ENCODE measurements at regions not wholly inside any gene's neighbourhood (a gene's known extent, or its start where the extent isn't known, plus 50 kb on each side); places are given as distances from the start of the nearest gene placed in this dataset.

DNA sequence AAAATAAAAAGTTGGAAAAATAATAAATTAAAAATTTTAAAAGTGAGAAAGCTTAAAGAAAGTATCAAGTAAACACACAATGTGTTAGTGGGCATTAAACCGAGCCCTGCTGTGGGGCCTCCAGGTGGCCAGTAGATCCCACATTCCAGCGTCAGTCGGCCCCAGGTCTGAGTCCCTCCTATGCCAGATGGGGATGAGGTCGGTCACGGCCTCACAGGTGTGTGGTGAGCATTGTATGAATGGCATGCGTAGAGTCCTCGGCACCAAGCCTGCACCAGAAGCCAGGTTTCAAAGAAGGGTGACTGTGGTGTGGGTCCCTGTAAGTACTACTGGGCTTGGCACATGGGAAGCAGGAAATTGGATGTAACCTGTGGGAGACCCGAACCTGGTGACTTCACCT is 75.6 kb upstream of the MSX1 start:
- intact Hi-C loops (cut with micrococcal nuclease) (no loop called here), in situ Hi-C loops (cut with MboI) (no loop called here)
- H3K79me2 ChIP-seq (ENCODE audit: control insufficient read depth, insufficient read depth, low read length), result no peaks in the 10 kb centered on the region
- 1% methylated on average over 8 of the region's 8 CpGs for WGBS (ENCODE audit: insufficient coverage, low coverage, missing lambda C conversion rate)
- TF ChIP-seq, protein P1, sequence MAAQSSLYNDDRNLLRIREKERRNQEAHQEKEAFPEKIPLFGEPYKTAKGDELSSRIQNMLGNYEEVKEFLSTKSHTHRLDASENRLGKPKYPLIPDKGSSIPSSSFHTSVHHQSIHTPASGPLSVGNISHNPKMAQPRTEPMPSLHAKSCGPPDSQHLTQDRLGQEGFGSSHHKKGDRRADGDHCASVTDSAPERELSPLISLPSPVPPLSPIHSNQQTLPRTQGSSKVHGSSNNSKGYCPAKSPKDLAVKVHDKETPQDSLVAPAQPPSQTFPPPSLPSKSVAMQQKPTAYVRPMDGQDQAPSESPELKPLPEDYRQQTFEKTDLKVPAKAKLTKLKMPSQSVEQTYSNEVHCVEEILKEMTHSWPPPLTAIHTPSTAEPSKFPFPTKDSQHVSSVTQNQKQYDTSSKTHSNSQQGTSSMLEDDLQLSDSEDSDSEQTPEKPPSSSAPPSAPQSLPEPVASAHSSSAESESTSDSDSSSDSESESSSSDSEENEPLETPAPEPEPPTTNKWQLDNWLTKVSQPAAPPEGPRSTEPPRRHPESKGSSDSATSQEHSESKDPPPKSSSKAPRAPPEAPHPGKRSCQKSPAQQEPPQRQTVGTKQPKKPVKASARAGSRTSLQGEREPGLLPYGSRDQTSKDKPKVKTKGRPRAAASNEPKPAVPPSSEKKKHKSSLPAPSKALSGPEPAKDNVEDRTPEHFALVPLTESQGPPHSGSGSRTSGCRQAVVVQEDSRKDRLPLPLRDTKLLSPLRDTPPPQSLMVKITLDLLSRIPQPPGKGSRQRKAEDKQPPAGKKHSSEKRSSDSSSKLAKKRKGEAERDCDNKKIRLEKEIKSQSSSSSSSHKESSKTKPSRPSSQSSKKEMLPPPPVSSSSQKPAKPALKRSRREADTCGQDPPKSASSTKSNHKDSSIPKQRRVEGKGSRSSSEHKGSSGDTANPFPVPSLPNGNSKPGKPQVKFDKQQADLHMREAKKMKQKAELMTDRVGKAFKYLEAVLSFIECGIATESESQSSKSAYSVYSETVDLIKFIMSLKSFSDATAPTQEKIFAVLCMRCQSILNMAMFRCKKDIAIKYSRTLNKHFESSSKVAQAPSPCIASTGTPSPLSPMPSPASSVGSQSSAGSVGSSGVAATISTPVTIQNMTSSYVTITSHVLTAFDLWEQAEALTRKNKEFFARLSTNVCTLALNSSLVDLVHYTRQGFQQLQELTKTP (IDR thresholded peaks at IDR 0.05; ENCODE audit: low read depth in 1 of 2, partially characterized antibody in 2 of 2), result no peak
- TF ChIP-seq KHSRP (IDR thresholded peaks at IDR 0.05) (no peak), EP300 (IDR thresholded peaks at IDR 0.05; ENCODE audit: low read length) (no peak), EGR1 (conservative IDR thresholded peaks at IDR 0.05) (no peak), FUS (optimal IDR thresholded peaks at IDR 0.05; ENCODE audit: low read depth, low read length) (no peak)
- TF ChIP-seq, protein P2, sequence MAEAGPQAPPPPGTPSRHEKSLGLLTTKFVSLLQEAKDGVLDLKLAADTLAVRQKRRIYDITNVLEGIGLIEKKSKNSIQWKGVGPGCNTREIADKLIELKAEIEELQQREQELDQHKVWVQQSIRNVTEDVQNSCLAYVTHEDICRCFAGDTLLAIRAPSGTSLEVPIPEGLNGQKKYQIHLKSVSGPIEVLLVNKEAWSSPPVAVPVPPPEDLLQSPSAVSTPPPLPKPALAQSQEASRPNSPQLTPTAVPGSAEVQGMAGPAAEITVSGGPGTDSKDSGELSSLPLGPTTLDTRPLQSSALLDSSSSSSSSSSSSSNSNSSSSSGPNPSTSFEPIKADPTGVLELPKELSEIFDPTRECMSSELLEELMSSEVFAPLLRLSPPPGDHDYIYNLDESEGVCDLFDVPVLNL (CRISPR knock-in tag; IDR thresholded peaks at IDR 0.05; ENCODE audit: low read depth), result no peak
- TF ChIP-seq, protein P3, sequence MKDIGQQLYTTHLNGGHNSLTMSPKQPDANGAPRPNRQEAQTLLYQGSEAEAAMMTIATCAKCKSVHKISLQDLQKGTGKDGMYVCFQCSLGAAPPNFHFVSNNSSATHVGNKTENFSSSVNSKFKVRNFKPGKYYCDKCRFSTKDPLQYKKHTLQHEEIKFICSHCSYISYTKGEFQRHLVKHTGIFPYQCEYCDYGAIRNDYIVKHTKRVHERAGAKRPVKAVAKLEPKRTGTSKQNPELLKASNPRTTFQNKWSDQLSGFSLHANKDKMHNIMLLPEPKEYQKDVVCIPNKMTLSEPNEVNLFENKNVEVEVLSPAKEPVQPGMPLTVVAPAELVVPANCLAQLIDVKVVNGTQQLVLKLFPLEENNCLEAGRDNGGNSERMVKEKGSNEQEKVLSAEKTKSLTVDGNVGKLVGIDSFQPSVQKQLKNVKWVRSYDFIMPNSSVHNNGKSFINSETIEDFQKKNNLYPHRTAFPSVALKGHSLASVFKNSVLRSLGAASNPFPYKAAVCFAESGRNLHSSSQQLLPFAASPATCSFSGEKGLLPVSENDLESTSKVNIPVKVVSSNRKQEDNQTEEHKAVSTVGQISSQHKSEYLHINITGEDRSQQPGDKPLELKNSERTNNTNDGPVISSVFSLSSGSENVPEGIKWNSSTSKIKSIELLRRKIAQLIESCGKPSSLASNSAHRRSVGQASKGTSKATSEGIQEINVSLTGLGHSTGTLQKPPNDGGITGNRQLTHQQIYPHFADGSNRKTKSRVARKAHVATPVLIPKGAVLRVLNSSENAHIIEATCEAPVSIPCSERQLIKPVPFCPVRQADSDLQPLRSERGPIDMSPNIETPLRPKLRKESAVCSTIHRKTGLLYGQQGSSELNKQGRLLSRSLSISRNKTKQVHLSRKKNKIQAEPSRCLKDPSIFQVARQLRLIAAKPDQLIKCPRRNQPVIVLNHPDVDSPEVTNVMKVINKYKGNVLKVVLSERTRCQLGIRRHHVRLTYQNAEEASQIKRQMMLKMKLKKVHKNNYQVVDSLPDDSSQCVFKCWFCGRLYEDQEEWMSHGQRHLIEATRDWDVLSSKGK (CRISPR knock-in tag; IDR thresholded peaks at IDR 0.05), result no peak
- TF ChIP-seq, protein P4, sequence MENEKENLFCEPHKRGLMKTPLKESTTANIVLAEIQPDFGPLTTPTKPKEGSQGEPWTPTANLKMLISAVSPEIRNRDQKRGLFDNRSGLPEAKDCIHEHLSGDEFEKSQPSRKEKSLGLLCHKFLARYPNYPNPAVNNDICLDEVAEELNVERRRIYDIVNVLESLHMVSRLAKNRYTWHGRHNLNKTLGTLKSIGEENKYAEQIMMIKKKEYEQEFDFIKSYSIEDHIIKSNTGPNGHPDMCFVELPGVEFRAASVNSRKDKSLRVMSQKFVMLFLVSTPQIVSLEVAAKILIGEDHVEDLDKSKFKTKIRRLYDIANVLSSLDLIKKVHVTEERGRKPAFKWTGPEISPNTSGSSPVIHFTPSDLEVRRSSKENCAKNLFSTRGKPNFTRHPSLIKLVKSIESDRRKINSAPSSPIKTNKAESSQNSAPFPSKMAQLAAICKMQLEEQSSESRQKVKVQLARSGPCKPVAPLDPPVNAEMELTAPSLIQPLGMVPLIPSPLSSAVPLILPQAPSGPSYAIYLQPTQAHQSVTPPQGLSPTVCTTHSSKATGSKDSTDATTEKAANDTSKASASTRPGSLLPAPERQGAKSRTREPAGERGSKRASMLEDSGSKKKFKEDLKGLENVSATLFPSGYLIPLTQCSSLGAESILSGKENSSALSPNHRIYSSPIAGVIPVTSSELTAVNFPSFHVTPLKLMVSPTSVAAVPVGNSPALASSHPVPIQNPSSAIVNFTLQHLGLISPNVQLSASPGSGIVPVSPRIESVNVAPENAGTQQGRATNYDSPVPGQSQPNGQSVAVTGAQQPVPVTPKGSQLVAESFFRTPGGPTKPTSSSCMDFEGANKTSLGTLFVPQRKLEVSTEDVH (IDR thresholded peaks at IDR 0.05; ENCODE audit: low read depth, partially characterized antibody), result no peak
- TF ChIP-seq, protein P5, sequence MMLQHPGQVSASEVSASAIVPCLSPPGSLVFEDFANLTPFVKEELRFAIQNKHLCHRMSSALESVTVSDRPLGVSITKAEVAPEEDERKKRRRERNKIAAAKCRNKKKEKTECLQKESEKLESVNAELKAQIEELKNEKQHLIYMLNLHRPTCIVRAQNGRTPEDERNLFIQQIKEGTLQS (IDR thresholded peaks at IDR 0.05), result no peak
- TF ChIP-seq, protein P5 (CRISPR knock-in tag; conservative IDR thresholded peaks at IDR 0.05), result no peak
- no peaks in the 10 kb centered on the region; the same call in 1 of the 2 replicates for H4K20me1 ChIP-seq (replicated peaks; ENCODE audit: control insufficient read depth, insufficient read depth, low read length)
- no peaks in the 10 kb centered on the region for H3K36me3 ChIP-seq (ENCODE audit: control insufficient read depth, insufficient read depth, low read length)
- DNase-seq (ENCODE audit: extremely low read depth in 1 of 4, low spot score in 3 of 4) (no peak), ATAC-seq (no peak), FAIRE-seq (no peak)
- POLR2A ChIA-PET, result no interaction called here
- no peaks in the 10 kb centered on the region for H3K9me3 ChIP-seq (replicated peaks; ENCODE audit: control insufficient read depth, insufficient read depth, low read depth, low read length)
- H3K27ac ChIP-seq (ENCODE audit: extremely low read depth, low read depth, low read length), result no peak overlapping the region
- H3K4me1 ChIP-seq (replicated peaks in 1 of 2; ENCODE audit: control insufficient read depth in 2 of 2, insufficient read depth in 2 of 2, low read length in 2 of 2), result no peaks in the 10 kb centered on the region
- no peaks in the 10 kb centered on the region for H3K9me1 ChIP-seq (ENCODE audit: control insufficient read depth, insufficient read depth, low read length)
- H3K4me3 ChIP-seq, result no peak overlapping the region
- H3K27me3 ChIP-seq (ENCODE audit: control insufficient read depth in 2 of 2, insufficient read depth in 2 of 2, low read length in 2 of 2), result peaks cover 6 to 24% of the 10 kb centered on the region in 2 experiments; a peak in 4 of 5 replicates
- no peak overlapping the region for H2AFZ ChIP-seq (ENCODE audit: low read depth, low read length)
- no peak overlapping the region for H3K4me2 ChIP-seq (ENCODE audit: insufficient read depth, low read length)
- H3K9ac ChIP-seq (ENCODE audit: insufficient read depth in 1 of 2, low read depth in 2 of 2, low read length in 2 of 2), result no peak overlapping the region
- CTCF ChIA-PET (ENCODE audit: low intra/inter-chr PET ratio), result no interaction called here
- BruUV-seq (replicated peaks), result no TSS peak

Measured in K562 (cell line).